LNCAP (cell line): ENCODE measurements at regions not wholly inside any gene's neighbourhood (a gene's known extent, or its start where the extent isn't known, plus 50 kb on each side); places are given as distances from the start of the nearest gene placed in this dataset.

Source experiments
- CTCF ChIP-seq: fragments of 450-650 bp; IDR thresholded peaks from 2 replicates; pipeline ENCODE4 v1.5.1; 2017; ENCODE audit warnings: mild to moderate bottlenecking

GRCh38 chr3:102887431-102887830 lies 452.6 kb downstream of the ZPLD1 start:
- no peak for TF ChIP-seq CTCF

GRCh38 chr3:102896851-102897621 lies 462.2 kb downstream of the ZPLD1 start:
- TF ChIP-seq CTCF: no peak

- TF ChIP-seq CTCF: no peak
Measured at GRCh38 chr3:102904629-102905028, 469.8 kb downstream of the ZPLD1 start.

- TF ChIP-seq CTCF: no peak
Measured at GRCh38 chr3:102905811-102906210, 471.0 kb downstream of the ZPLD1 start.

- TF ChIP-seq CTCF: no peak
Measured at GRCh38 chr3:102906818-102907217, 472.0 kb downstream of the ZPLD1 start.

GRCh38 chr3:102909904-102910303 lies 475.1 kb downstream of the ZPLD1 start:
- no peak for TF ChIP-seq CTCF

GRCh38 chr3:102916532-102916931 lies 481.7 kb downstream of the ZPLD1 start:
- no peak for TF ChIP-seq CTCF

GRCh38 chr3:102926618-102927017 lies 491.8 kb downstream of the ZPLD1 start:
- TF ChIP-seq CTCF: no peak
